PC-9 (cell line): ENCODE measurements at regions not wholly inside any gene's neighbourhood (a gene's known extent, or its start where the extent isn't known, plus 50 kb on each side); places are given as distances from the start of the nearest gene placed in this dataset.
"Not testable (repeated sequence)": the region's sequence is repeated elsewhere in the genome, so short reads cannot be mapped to it uniquely, and the experiment has no call there.

ENCODE experiments used
- BruUV-seq: library from RNA; stranded (reverse); fragments of 400-500 nt; replicated peaks from 2 replicates; lab custom pipeline; 2021; lab: Mats Ljungman, UMichigan
- CTCF ChIA-PET: fragments of 300-600 bp; sonication (Branson Sonifier 250); formaldehyde crosslinking; loops from one replicate; lab custom pipeline; 2022; ENCODE audit warnings: antibody characterized with exemption; lab: Charles Lee
- POLR2A ChIA-PET: fragments of 300-600 bp; sonication (Branson Sonifier 250); formaldehyde crosslinking; loops from one replicate; lab custom pipeline; 2022; ENCODE audit warnings: antibody characterized with exemption; ENCODE audit not compliant: unreplicated experiment; lab: Charles Lee
- DNase-seq, 2 experiments: peaks; one replicate each; pipeline versions ENCODE4 v3.0.0 to v3.0.0-alpha.2; 2015 to 2022; ENCODE audit warnings: mixed read lengths in 1 of 2
- H2AFZ ChIP-seq: fragments of 200-600 bp; sonication (generic); 2 replicates; pipeline ENCODE4 v1.8.1; 2017; ENCODE audit warnings: antibody characterized with exemption
- H3F3A ChIP-seq: fragments of 200-600 bp; sonication (generic); 2 replicates; pipeline ENCODE4 v1.8.1; 2017; ENCODE audit warnings: antibody characterized with exemption, mild to moderate bottlenecking, low read depth; ENCODE audit not compliant: insufficient read depth
- H3K27ac ChIP-seq: fragments of 200-600 bp; sonication (generic); 2 replicates; pipeline ENCODE4 v1.6.1; 2016; ENCODE audit warnings: mixed run types
- H3K27me3 ChIP-seq: fragments of 200-600 bp; sonication (generic); 2 replicates; pipeline ENCODE4 v1.6.1; 2016; ENCODE audit warnings: low read depth, mixed run types; ENCODE audit not compliant: insufficient read depth
- H3K36me3 ChIP-seq: fragments of 200-600 bp; sonication (generic); 2 replicates; pipeline ENCODE4 v1.6.1; 2016; ENCODE audit warnings: low read depth, mixed run types
- H3K4me1 ChIP-seq: fragments of 200-600 bp; sonication (generic); replicated peaks from 2 replicates; pipeline ENCODE4 v1.6.1; 2016; ENCODE audit warnings: mixed run types; ENCODE audit not compliant: insufficient read depth
- H3K4me2 ChIP-seq: fragments of 200-600 bp; sonication (generic); 2 replicates; pipeline ENCODE4 v1.6.1; 2017; ENCODE audit warnings: mixed run types
- H3K4me3 ChIP-seq: fragments of 200-600 bp; sonication (generic); 2 replicates; pipeline ENCODE4 v1.6.1; 2016; ENCODE audit warnings: mixed run types
- H3K79me2 ChIP-seq: fragments of 200-600 bp; sonication (generic); 2 replicates; pipeline ENCODE4 v1.6.1; 2017; ENCODE audit warnings: low read depth, mixed run types
- H3K9me2 ChIP-seq: fragments of 200-600 bp; sonication (generic); 2 replicates; pipeline ENCODE4 v1.8.1; 2017; ENCODE audit warnings: mild to moderate bottlenecking; ENCODE audit not compliant: insufficient read depth
- H3K9me3 ChIP-seq: fragments of 200-600 bp; sonication (generic); 2 replicates; pipeline ENCODE4 v1.8.1; 2016; ENCODE audit warnings: low read depth; ENCODE audit not compliant: insufficient read depth
- H4K20me1 ChIP-seq: fragments of 200-600 bp; sonication (generic); 2 replicates; pipeline ENCODE4 v1.8.1; 2017; ENCODE audit not compliant: insufficient read depth
- EZH2 ChIP-seq: fragments of 200-600 bp; sonication (generic); IDR thresholded peaks from 2 replicates; pipeline ENCODE4 v1.8.0; 2017; ENCODE audit warnings: antibody characterized with exemption, low read depth
- intact Hi-C: fragments of 100-400 bp; cut with micrococcal nuclease; formaldehyde crosslinking; loops from one replicate; pipeline ENCODE4 v1.10.0; 2022; ENCODE audit not compliant: unreplicated experiment
- TF ChIP-seq, protein P1 (sequence below): fragments of 200-600 bp; sonication (generic); conservative IDR thresholded peaks from 2 replicates; pipeline ENCODE4 v1.6.1; 2017; ENCODE audit warnings: mixed run types, antibody characterized with exemption, mild to moderate bottlenecking, moderate library complexity

DNA sequence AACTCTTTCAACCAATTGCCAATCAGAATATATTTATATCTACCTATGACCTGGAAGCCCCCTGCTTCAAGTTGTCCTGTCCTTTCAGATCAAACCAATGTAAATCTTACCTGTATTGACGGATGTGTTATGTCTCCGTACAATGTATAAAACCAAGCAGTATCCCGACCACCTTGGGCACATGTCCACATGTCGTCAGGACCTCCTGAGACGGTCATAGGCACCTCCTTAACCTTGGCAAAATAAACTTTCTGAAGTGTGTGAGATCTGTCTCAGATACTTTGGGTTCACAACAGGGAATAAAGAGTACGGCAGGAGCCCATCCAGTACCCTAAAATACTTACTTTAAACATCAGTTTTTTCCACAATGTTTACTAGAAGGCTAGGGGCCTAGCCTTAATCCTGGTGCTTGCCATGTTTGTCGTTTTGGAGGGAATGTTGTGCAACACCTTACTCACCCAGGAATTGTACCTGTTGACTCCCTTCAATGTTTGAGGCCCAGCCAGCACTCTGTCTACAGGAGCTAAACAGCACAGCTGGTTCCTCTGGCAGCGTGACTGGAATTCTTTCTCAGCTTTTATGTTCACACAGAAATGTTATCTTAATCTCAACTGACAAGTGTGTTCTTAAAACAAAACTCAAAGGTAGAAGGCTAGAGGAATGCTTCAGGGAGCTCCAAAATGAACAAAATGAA, 90.8 kb upstream of the USP25 start:
- no peak overlapping the region for H3K4me3 ChIP-seq
- BruUV-seq = no TSS peak
- H3K27ac ChIP-seq = no peak overlapping the region
- DNase-seq = peak; percentile 33 to 48
- no peaks in the 10 kb centered on the region for H3F3A ChIP-seq
- H4K20me1 ChIP-seq = no peaks in the 10 kb centered on the region
- POLR2A ChIA-PET = no interaction called here
- TF ChIP-seq, protein P1, sequence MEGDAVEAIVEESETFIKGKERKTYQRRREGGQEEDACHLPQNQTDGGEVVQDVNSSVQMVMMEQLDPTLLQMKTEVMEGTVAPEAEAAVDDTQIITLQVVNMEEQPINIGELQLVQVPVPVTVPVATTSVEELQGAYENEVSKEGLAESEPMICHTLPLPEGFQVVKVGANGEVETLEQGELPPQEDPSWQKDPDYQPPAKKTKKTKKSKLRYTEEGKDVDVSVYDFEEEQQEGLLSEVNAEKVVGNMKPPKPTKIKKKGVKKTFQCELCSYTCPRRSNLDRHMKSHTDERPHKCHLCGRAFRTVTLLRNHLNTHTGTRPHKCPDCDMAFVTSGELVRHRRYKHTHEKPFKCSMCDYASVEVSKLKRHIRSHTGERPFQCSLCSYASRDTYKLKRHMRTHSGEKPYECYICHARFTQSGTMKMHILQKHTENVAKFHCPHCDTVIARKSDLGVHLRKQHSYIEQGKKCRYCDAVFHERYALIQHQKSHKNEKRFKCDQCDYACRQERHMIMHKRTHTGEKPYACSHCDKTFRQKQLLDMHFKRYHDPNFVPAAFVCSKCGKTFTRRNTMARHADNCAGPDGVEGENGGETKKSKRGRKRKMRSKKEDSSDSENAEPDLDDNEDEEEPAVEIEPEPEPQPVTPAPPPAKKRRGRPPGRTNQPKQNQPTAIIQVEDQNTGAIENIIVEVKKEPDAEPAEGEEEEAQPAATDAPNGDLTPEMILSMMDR = no peak
- TF ChIP-seq EZH2 = no peak
- no peaks in the 10 kb centered on the region for H3K9me2 ChIP-seq
- intact Hi-C loops = no loop called here
- no peak overlapping the region for H2AFZ ChIP-seq
- CTCF ChIA-PET = no interaction called here
- no peaks in the 10 kb centered on the region for H3K4me1 ChIP-seq
- H3K79me2 ChIP-seq = no peaks in the 10 kb centered on the region
- no peaks in the 10 kb centered on the region for H3K27me3 ChIP-seq
- no peak overlapping the region for H3K4me2 ChIP-seq
- H3K36me3 ChIP-seq = no peaks in the 10 kb centered on the region
- H3K9me3 ChIP-seq = no peaks in the 10 kb centered on the region

DNA sequence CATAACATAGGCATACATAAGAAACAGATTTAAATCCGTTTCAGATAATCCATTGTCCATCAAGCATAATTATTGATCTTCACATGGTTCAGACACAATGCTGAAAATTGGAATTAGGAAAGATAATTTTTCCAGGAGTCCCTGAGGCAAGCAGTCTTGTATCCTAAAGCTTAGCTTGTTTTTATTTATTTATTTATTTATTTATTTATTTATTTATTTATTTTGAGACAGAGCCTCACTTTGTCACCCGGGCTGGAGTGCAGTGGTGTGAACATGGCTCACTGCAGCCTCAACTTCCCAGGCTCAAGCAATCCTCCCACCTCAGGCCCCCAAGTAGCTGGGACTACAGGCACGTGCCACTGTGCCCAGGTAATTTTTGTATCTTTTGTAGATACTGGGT, 89.7 kb upstream of the USP25 start:
- H3F3A ChIP-seq, BruUV-seq, H3K27ac ChIP-seq, H2AFZ ChIP-seq, H3K4me3 ChIP-seq, H3K27me3 ChIP-seq, H3K4me2 ChIP-seq, intact Hi-C loops, H4K20me1 ChIP-seq, H3K79me2 ChIP-seq, H3K9me2 ChIP-seq, H3K4me1 ChIP-seq, H3K36me3 ChIP-seq, DNase-seq, H3K9me3 ChIP-seq, CTCF ChIA-PET, POLR2A ChIA-PET: not testable (repeated sequence)

DNA sequence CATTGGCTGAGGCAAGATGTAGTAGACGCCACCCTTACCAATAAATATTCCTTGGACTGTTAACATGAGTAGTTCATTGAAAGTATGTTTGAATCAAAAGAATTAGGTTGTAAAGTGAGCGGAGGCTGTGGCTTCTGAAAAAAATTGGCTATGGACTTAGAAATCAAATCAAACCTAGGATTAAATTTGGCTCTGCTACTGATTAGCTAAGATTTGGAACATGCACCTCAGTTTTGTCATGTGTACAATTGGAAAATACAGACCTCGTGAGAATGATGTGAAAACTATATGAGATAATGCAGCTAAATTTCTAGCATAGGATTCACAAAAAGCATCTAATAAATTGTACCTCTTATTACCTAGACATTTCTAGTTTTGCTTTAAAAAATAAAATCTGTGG, 85.3 kb upstream of the USP25 start:
- intact Hi-C loops = no loop called here
- ChIA-PET POLR2A (no interaction called here), CTCF (no interaction called here)
- BruUV-seq = no TSS peak
- Histone ChIP-seq H3K27ac (no peak overlapping the region), H3K36me3 (no peaks in the 10 kb centered on the region), H3F3A (no peaks in the 10 kb centered on the region), H4K20me1 (no peaks in the 10 kb centered on the region), H3K4me1 (no peaks in the 10 kb centered on the region), H3K79me2 (no peaks in the 10 kb centered on the region), H3K4me3 (no peak overlapping the region), H3K9me3 (no peaks in the 10 kb centered on the region), H3K9me2 (no peaks in the 10 kb centered on the region), H3K27me3 (no peaks in the 10 kb centered on the region), H2AFZ (no peak overlapping the region), H3K4me2 (no peak overlapping the region)
- no peak for DNase-seq
- no peak for TF ChIP-seq EZH2
- TF ChIP-seq, protein P1 = no peak

DNA sequence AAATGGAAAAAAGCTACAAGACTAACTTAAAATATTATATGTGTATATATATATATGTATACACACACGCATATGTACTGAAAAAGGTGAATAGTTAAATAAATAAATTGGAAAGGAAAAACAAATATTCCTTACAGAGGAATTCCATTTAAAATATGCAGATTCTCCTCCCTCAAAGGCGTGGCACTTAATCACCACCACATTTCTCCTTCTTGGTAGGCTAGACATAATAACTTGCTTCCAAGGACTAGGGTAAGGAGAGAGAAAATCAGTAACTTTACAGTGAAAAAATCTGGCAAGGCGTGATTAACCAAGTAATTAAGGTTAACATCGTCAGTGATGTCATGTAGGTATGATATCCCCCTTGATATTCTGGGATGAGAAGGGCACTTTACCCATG, 84.0 kb upstream of the USP25 start:
- Histone ChIP-seq H3K9me3 (no peaks in the 10 kb centered on the region), H3K79me2 (no peaks in the 10 kb centered on the region), H3K36me3 (no peaks in the 10 kb centered on the region), H3K27me3 (no peaks in the 10 kb centered on the region), H3K9me2 (no peaks in the 10 kb centered on the region), H3K4me1 (no peaks in the 10 kb centered on the region), H3K4me2 (no peak overlapping the region), H3K4me3 (no peak overlapping the region), H2AFZ (no peak overlapping the region), H3F3A (no peaks in the 10 kb centered on the region), H4K20me1 (no peaks in the 10 kb centered on the region), H3K27ac (no peak overlapping the region)
- intact Hi-C loops = no loop called here
- POLR2A ChIA-PET = no interaction called here
- CTCF ChIA-PET = no interaction called here
- BruUV-seq = no TSS peak
- TF ChIP-seq EZH2 = no peak
- TF ChIP-seq, protein P1 = no peak
- no peak for DNase-seq
